Breast epithelium (tissue), 3 donors: ENCODE measurements at regions not wholly inside any gene's neighbourhood (a gene's known extent, or its start where the extent isn't known, plus 50 kb on each side); places are given as distances from the start of the nearest gene placed in this dataset.

ENCODE experiments used
- CTCF ChIP-seq, 3 donors: fragments of 450-650 bp; IDR thresholded peaks; one replicate each; pipeline ENCODE4 v1.5.1; 2016 to 2017; ENCODE audit warnings: antibody characterized with exemption in 3 of 3, mild to moderate bottlenecking in 3 of 3, moderate library complexity in 3 of 3
- POLR2A ChIP-seq: fragments of 450-650 bp; IDR thresholded peaks from one replicate; pipeline ENCODE4 v1.6.1; 2016; ENCODE audit warnings: antibody characterized with exemption, mild to moderate bottlenecking, moderate library complexity
- POLR2AphosphoS5 ChIP-seq, 3 donors: sonication (generic); formaldehyde crosslinking; IDR thresholded peaks; one replicate each; pipeline ENCODE4 v1.6.1; 2017; ENCODE audit warnings: antibody characterized with exemption in 3 of 3

GRCh38 chr2:155424518-155424917 is 726.0 kb downstream of the KCNJ3 start:
- TF ChIP-seq CTCF (IDR thresholded peaks at IDR 0.05) (no peak), POLR2A (no peak), POLR2AphosphoS5 (IDR thresholded peaks at IDR 0.05) (no peak)
